Superior temporal gyrus (tissue), 1 donor: ENCODE measurements at regions not wholly inside any gene's neighbourhood (a gene's known extent, or its start where the extent isn't known, plus 50 kb on each side); places are given as distances from the start of the nearest gene placed in this dataset.

Experiments
- DNase-seq: peaks from one replicate; pipeline ENCODE4 v3.0.0-alpha.2; 2016; ENCODE audit errors: extremely low spot score

DNA sequence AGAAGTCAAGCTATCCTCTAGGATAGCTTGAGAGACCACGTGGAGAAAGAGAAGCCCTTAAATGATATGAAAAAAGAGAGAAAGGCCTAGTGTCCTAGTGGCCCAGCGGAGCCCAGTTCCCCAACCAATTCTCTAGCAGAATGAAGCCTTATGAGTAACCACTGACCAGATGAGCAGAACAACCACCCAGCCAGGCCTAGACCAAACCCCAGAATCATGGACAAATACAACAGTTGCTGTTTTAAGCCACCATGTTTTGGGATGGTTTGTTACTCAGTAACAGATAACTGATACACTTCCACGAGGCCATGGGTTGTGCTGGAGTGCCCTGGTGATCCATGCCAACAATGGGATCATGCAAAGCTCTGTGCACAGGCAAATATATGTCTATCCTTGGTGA lies 377.1 kb downstream of the SOX9 start:
- DNase-seq: no peak

DNA sequence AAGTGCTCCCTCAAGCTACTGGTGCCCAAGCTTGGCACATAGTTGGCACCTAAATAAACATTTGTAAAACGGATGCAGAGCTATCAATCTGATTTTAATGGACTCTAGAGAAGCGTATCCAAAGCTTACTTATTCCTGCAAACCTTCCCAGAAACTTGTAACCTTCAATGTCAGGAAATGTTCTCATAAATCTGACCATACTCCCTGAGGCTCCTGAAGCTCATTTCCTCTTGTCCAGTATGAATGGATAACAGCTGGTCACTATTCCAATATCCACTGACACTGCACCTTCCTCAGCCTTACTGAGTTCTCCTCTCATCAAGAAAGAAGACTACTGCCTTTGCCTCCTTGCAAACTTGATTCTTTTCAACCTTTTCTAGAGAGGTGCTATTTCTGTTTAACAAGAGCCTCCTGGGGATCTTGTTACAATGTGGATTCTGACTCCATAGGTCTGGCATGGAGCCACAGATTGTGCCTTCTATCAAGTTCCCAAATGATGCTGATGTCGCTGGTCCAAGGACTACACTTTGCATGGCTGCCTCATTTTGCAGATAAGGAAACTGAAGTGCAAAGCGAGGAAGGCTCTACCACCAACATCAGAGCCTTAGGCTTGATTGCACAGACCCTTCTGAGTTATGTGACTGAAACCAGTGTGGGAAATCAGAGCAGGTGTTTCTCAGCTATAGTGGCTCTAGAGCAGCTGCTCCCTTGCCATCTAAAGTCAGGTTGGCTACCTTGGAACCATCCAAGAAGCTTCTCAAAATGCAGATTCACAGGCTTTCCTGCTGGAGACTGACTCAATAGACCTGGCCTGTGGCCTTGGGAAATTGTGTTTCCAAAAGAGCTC lies 377.8 kb downstream of the SOX9 start:
- no peak for DNase-seq

DNA sequence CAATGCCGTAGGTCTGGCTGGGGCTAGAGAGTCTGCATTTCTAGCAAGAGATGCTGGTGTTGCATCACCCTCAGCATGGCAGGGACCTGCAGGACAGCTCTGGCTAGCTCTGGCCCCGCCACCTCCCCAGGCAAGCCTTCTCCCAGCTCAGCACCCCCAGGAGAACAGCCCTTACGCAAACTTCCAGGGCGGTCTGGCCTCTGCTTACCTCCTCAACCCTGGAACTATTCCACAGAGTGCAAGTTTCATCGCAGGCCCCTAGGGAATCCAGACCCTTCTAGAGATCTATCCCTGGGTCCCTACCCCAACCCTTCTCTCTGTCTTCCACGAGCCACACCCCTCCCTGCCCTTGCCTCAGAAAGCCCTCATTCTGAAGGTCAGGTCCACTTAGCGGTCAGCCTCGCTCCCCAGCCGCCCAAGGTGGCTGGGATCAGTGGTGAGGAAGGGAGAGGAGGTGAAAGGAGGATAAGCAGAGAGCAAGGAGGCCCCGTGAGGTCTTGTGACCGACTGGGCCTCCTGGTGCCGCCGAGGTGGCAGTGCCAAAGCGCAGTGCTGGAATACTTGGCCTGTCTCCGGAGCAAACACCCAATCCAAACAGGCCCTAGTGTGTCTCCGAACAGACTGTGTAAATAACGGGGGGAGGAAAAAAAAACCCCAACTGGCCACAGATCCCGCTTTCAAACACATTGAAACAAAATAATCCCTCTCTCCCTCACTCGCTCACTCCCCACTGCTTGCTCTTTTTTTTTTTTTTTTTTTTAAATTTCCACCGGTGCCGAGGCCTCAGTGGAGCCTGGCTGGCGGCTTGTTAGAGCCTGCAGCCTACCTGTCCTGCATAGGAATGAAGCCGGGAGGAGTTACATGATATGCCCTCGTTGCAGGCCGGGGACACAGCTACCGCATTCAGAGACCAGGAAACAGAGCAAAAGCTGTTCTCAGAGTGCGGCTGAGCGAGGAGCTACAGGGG lies 380.9 kb downstream of the SOX9 start:
- no peak for DNase-seq

DNA sequence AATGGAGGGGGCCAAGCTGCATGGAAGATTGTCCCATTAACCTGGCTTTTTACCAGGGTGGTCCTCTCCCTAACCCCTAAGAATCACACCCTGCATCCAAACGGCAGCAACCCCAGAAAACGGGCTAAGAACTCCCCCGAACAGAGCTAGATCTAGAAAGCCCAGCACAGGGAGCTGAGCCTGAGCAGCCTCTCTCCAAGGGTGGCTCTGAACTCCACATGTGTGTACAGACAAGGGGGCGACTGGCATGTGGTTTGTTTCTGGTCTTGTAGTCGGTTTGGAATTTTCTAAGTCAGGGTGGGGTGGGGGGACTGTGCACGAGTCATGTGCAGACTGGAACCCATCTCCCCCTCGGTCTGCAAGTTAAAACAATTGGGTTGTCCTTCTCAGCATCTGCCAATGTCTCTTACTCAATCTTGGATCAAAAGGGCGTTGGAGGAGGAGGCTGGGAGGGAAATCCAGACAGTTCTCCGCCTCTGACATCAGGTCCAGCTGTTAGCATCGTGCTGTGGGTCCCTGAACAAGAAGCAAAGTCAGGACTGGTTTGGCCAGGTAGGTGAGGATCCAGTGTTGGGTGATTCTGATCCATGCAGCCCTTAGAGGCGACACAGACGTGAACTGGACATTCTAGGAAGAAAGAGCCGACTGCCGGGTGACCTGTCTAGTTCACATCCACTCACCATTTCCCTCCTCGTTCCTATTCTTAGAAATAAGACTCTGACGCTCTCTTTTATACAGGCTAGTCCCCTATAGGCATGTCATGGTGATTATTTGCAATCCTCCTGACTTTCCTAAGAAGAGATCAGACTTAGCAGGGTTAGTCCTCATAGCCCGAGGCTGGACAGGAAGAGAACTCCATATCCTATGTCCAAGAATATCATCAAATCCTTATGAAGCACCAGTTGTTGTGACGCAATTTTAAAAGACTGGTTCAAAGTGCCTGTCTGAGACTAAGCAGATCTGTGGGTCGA lies 381.8 kb downstream of the SOX9 start:
- DNase-seq: no peak

DNA sequence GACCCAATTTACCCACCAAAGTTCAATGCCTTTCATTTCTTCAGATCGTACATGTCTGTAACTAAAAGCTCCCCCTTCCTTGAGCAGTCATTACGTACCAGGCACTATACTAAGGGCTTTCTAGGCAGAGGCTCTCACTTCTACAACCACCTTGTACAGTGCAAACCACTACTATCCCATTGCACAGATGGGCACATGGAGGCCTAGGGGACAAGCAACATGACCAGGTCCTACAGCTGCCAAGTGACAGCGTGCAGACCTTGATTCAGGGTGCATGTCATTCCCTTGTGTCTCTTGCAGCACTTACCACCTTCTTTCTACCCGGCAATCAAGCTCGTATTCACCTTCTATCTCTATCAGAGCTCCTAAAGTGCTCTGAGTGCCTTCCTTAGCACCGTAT lies 382.7 kb downstream of the SOX9 start:
- DNase-seq: no peak

DNA sequence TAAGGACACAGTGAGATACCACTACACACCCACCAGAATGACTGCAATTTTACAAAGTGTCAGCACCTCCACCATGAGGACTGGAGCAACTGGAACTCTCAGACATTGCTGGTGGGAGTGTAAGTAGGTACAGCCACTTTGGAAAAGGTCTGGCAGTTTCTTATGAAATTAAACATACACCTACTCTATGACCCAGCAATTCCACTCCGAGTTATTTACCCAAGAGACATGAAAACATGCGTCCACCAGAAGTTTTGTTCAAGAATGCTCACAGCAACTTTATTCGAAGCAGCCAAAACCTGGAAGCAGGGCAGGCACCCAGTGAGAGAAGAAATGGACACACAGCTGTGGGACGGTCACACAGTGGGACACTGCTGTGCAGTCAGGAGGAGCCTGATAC lies 384.0 kb downstream of the SOX9 start:
- DNase-seq: no peak

DNA sequence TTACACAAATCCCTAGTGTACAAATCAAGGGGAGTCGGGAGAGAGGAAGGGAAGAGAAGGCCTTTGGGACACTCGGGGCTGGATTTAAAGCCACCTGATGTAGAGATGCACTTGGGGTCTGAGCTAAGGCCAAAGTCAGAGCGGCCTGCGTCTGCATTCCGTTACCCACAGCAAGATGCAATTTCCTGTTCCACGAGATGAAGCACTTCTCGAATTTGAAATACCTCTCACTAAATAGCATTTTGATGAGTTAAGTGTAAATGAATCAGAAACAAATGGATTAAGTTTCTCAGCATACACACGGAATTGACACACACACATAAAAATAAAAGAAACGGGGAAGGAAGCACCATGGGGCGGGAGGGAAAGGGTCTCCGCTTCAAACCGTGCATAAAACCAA lies 386.0 kb downstream of the SOX9 start:
- DNase-seq: no peak

DNA sequence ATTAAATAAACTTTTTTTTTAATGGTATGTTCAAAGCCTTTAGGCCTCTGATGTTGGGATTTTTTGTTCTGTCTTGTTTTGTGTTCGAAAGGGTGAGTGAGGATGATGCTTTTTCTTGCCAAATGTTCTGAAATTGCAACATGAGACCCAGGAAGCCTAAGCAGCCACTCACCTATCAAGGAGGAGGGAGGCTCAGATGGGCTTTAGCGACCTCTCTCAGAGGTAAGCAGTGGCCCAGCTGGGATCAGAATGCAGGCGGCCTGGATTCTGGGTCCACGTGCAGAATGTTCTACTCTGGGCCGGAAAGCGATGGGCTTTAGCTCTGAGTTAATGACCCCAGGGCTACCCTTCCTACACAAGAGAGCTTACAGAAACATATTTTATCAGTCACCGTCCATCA lies 386.6 kb downstream of the SOX9 start:
- no peak for DNase-seq

DNA sequence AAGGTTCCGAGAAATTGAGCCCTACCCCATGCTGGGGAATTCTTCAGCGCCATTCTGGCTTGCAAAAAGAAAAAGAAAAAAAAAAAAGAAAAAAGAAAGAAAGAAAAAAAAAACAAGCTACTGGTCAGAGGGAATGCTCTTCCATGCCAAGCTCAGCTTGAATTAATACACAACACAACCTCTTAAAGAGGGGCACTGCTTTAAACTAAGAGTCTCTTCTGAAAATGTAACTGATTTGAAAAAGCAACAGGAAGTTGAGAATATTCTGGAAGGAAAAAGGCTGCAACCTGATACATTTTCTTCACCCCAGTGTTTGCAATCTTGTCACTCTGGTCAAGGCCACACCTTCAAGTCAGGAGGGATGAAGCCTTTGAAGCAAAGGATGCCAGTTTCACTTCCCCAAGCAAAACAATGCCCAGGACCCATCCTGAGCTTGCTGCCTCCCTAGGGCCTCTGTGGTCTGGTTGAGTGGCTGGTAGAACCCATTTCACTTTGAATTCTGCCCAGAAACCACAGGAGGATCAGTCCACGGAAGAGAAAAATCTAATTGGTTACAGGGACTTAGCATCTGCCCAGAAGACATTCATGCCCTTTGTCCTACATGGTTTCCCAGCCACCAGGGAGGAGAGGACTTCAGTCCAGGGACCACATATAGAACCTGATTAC lies 389.7 kb downstream of the SOX9 start:
- DNase-seq: no peak

DNA sequence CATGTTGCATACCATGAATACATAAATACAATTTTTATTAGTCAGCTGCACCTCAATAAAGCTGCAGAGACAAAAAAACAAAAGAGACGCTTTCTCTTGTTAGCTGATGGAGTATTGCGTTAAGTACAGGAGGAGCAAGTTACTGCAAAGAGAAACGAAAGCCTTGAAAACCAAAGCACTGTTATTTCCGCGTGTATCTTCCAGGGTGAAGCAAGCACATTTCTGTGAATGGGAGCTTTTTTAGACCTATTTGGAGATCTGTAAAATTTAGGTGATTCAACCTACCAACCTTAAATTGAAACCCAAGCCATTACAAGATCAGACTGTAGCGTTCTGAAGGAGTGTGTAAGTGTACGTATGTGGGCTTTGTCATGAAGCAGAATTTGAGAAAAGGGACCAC lies 390.4 kb downstream of the SOX9 start:
- no peak for DNase-seq

DNA sequence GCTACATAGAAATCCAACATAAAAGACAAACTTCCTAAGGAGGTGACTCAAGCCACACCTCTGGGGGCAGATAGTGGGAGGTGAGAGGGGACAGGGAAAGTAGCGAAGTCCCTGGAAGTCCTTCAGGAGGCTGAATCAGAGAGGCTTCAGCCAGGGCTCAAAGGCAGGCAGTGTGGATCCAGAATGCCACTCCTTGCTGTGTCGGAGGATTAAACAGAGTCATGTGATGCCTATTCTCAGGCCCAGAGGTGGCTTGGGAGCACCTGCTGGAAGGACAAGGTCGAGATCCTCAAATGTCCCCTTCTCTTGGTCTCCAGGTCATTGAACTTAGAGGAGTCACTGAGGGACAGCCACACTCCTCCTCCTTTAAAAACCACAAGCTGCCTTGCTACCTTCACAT lies 391.1 kb downstream of the SOX9 start:
- DNase-seq: no peak

DNA sequence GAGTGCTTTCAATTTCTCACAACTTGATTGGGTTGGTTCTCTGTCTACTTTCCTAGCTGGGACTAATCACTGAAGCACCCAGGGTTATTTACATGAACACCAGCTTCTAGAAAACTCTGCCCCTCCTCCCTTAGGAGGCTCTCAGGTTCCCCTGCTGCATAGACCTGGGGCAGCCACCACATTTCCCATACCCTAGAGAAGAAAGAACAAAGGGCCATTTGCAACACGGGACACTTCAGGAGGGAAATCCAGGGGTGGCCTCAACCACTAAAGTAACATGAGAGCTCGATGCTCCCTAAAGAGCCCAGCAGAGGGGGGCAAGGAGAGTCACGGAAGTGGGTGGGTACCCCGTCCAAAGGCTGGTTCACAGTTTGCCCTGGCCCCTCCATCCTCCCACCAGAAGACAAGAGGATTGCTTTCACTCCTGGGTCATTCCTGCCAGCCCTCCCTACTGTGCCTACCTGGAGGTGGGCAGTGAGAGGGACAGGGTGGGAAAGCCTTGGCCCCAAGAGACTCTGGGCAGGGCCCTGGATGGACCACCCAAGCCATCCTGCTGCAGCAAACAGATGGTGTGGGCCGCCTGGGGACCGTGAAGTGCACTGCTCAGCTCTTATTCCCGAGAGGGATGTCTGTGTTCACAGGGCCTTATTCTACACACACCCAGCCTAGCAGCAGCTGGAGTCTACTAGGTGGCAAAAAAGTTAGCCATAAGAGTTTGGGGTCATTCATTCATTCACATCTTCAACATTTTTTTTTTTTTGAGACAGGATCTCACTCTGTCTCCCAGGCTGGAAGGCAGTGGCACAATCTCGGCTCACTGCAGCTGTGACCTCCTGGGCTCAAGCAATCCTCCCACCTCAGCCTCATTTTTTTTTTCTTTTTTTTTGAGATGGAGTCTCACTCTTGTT lies 392.1 kb downstream of the SOX9 start:
- no peak for DNase-seq

DNA sequence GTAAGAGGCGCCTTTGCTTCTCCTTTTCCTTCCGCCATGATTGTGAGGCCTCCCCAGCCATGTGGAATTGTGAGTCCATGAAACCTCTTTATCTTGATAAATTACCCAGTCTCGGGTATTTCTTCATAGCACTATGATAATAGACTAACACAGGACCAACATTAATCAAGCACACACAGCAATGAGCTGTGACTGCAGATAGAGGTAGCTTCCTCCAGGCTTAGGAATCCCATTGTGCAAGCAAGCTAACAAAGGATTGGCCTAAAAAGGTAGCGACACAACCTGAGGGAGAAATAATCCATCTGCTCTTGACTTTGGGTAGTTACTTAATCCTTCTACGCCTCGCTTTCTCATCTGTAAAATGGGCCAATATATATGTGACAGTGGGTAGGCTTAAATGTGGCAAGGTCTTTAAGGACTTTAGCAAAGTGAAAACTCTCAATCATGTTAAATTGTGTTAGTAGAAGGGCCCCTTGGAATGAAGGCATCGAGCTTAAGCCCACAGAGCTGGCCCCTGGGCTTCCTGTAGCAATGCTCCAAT lies 393.6 kb downstream of the SOX9 start:
- DNase-seq: no peak

DNA sequence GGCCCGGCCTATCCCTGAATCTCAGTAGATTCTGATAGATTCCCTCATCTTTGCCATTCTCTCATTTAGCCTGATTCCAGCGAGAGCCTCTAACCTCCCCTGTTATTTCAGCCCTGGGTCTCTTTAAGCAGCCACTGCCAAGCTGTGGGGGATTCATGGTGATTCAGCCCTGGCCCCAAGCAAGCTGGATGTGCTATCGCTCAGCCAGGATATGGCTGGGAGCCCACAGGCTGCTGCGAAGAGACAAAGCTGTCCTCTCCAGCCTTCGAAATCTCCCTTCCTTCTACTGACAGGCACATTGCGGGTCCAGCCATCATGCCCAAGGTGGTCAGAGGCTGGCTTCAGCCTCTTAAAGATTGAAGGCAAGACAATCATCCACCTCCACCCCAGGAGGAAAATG lies 394.1 kb downstream of the SOX9 start:
- DNase-seq: no peak

DNA sequence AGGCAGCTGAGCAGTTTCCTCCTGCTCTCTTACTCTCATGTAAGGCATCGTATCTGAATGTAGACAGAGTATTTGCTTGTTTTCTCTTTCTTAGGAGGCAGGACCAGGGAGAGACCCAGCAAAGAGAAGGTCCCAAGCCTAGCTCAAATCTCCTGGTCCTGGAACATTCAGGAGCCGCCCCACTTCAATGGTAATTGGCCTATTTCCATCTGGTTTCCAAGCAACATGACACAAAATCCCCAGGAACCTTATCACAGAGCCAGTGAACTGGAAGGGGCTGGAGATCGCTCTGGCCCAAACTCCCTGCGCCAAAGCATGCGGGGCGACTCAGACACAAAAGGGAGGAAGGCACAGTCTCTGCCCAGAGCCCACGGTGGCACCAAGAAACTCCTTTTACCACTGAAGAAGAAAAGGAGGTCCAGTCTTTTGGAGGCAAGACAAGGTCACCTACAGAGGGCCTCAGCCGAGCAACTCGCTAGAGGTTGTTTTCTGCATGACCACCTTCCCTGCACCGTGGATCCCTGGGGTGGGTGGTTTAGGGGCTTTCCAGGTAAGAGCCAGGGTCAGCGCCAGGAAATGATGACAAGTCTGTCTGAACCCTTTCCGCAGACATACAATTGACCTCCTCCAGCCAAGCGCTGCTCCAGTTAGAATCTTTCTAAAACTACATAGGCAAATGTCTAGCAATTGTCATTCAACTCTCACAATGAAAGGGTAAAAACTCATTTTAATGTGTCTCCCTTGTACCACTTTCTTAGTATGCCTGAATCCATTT lies 394.7 kb downstream of the SOX9 start:
- DNase-seq: peak; percentile 49

DNA sequence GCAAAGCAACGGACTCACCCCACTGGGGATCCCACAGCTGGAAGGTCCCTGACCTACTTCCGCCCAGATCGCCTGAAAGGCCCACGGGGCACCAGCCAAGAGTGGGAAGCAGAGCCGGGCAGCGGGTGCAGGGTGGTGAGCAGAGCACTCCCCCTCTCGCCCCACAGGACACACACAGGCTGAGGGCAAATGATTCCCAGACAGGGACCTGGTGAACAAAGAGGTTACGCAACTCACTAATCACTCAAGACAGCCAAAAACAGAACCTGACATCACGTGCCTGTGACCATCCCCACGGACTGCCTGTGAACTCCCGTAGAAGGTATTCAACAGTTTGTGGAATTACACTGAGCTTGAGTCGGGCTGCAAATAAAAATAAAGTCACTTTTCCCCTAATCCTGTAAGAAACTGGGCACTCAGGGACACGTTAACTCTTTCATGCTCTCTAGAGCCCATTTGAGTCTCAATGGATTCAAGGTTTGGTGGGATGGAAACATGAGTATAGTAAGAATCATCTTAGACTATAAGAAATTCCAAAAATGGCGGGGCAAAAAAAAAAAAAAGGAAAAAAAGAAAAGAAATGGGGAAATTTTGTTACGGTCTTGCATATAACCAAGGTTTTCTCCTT lies 396.1 kb downstream of the SOX9 start:
- DNase-seq: peak; percentile 27

DNA sequence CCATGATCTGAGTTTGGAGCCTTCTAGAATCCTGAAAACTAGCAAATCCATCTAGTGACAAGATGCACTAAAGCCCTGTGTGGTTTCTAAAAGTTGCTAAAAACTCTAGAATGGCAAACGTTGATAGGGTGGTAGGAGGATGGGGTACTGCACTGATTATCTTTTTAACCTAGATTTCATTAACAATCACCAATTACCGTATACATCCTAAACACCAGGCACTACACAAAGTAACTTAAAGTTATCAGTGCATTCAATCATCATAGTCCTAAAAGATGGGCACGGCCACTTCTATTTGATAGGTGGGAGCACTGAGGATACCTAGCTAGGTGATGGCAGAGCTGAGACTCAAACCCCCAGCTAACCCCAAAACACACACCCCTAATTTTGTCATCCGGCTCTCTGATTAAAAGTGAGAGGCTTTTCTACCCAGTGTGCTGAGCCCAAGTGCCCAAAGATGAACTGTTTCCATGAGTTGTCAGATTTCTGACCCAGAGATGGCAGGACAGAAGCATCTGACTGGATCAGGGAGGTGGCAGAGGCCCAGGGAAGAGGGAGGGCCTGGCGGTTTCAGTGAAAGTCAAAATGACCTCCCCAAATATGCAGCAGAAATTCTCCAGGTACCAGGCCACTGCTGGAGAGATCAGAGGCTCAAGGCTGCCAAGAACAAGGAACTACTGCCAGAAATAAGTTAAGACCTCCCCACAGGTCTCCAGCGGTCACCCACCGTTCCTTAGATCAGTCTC lies 396.8 kb downstream of the SOX9 start:
- no peak for DNase-seq
